Fibroblast of skin of right biceps (primary cell): ENCODE measurements at regions not wholly inside any gene's neighbourhood (a gene's known extent, or its start where the extent isn't known, plus 50 kb on each side); places are given as distances from the start of the nearest gene placed in this dataset.
"Not testable (repeated sequence)": the region's sequence is repeated elsewhere in the genome, so short reads cannot be mapped to it uniquely, and the experiment has no call there.

Experiments used
- DNase-seq: peaks from one replicate; pipeline ENCODE4 v3.0.0-alpha.2; 2013

DNA sequence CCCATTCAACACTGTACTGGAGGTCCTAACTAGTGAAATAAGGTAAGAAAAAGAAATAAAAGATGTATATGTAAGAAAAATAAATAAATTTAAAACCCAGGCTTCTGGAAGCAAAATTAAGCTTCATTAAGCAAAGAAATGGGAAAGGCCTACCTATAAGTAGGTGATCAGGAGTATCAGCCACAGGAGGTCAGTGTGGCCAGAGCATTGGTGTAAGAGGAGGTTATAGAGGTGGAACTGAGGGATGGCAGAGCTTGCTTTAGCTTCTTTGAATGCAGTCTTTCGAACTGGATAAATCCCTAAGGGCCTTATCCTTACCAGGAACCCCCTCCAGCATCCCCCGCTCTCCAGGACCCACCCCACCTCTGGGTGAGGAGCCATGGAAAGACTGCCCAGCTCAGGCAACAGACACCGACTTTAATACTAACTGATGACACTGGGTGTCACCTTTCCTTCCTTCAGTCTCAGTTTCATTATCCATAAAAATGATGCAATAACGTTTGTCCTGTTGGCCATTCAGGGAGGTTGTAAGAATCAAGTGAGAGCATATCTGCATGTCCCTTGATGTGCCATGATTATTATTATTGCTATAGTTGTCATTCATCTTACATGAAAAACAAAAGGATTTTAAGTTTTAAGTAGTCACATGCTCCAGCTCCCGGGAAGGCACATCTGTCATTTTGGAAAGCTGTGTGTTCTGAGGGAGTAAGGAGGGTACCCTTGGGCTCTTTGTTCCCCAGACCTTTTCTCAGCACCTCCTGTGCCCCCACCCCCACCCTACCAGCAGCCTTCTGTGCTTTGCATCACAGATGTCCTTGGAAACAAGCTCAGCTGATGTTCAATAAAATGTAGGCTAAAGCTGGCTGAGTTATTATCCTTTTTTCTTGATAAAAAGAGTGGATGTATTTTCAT is 50.8 kb upstream of the CTNNA1 start:
- DNase-seq: no peak

GRCh38 chr5:138701678-138702077 is 51.5 kb upstream of the CTNNA1 start:
- DNase-seq: no peak

DNA sequence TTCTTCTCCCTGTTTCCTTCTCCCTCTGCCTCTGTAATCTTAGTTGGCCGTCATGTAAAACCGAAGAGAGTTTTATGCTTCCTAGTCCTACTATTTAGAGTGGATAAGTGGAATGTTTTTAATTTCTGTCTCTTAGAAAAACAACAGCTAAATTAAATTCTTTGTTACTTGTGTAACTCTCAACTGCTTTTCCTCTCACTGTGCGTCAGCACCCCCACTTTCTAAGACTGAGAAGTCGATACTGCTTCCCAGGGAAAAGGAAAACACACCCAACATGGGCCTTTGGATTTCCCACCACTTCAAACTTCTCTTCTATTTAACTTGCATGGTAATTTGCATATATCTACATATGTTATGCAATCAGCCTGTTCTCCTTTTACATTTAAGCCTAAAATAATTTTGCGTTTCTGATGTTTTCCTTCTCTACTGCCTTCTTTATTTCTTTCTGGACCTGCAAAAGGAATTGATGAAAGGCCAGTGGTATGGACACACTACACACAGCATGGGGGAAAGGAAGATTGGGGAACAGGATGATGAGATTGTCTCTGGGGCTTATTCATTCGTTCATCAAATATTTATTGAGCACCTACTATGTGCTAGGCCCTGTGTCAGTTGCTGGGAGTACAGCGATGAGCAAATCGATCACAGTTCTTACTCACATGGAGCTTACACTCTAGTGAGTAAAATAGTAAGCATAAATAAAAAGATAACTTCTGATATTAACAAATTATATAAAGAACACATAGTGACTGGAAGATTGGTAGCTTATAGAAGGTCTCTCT is 52.5 kb upstream of the CTNNA1 start:
- peak; percentile 12 for DNase-seq

DNA sequence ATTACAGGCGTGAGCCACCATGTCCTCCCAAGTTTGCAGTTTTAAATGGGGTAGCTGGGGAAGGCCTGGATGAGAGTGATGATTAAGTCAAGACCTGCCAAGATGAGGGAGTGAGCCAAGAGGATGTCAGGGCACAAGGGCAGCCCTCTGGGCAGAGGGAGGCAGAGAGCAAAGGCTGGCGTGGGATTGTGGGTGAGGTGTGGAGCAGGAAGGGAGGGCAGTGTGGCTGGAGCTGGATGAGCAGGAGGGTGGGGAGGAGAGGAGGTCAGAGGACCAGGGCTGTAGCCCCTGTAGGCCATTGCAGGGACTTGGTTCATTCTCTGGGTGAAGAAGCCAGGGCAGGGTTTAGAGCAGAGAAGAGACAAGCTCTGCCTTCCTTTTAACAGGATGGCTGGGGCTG is 53.7 kb upstream of the CTNNA1 start:
- no peak for DNase-seq

- DNase-seq: no peak
Measured at GRCh38 chr5:138698713-138699112, 54.5 kb upstream of the CTNNA1 start.

GRCh38 chr5:138697720-138698360 is 55.4 kb upstream of the CTNNA1 start:
- DNase-seq: no peak

GRCh38 chr5:138696501-138696900 is 56.7 kb upstream of the CTNNA1 start:
- peak; percentile 20 for DNase-seq

- no peak for DNase-seq
Measured at GRCh38 chr5:138695781-138696180, 57.4 kb upstream of the CTNNA1 start.

DNA sequence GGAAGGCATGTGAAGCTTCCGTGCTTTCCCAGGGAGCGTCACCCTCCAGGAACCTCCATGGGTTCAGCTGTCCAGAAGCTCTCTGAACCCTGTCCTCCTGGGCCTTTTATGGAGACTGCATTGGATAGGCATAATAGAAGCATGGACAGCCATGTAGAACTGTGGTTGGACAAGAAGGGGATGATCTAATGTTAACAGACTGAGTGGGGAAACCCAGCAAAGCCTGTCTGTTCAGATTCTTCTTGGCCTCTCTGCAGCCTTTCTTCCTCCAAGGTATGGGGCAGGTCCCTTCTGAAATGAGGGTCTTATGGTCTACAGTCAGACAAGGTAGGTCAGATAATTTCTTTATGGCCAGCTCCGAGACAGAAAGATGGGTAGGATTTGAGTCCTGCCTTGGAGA is 59.1 kb upstream of the CTNNA1 start:
- no peak for DNase-seq

DNA sequence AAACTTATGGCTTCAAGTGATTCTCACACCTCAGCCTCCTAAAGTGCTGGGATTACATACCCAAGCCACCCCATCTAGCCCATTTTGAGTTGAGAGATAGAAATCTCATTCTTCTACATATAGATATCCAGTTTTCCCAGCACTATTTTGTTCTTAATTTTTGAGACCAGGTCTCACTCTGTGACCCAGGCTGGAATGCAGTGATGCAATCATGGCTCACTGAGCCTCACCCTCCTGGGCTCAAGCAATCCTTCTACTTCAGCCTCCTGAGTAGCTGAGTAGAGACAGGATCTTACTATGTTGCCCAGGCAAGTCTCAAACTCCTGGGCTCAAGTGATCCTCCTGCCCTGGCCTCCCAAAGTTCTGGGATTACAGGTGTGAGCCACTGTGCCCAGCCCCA is 60.9 kb upstream of the CTNNA1 start:
- DNase-seq: no peak

- no peak for DNase-seq
Measured at GRCh38 chr5:138686668-138687067, 66.6 kb upstream of the CTNNA1 start.

DNA sequence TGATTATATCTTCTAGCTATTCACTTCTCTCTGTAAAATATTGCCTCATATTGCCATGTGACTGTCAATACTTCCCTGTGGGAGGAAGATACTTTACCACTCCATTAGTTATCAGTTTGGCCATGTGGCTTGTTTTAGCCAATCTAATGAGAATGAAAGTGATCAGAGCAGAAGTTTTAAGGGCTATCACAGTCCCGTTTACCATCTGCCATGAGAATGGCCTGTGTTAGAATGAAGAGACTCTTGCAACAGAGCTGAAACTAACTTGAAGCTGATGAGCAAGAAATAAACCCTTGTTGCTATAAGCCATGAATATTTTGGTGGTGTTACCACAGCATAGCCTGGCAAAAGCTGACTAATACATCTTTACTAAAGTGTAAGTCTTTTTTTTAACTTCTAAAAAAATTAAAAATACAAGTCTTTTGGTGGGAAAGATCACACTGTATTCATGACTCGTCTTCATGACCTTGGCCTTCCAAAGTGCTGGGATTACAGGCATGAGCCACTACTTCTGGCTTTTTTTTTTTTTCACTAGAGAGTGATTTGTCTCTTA is 68.0 kb upstream of the CTNNA1 start:
- peak; percentile 38 for DNase-seq

GRCh38 chr5:138682462-138682861 is 70.8 kb upstream of the CTNNA1 start:
- not testable (repeated sequence) for DNase-seq

- not testable (repeated sequence) for DNase-seq
Measured at GRCh38 chr5:138678826-138679225, 74.4 kb upstream of the CTNNA1 start.

- DNase-seq: no peak
Measured at GRCh38 chr5:138677782-138678181, 75.4 kb upstream of the CTNNA1 start.

- no peak for DNase-seq
Measured at GRCh38 chr5:138676556-138677193, 76.5 kb upstream of the CTNNA1 start.

DNA sequence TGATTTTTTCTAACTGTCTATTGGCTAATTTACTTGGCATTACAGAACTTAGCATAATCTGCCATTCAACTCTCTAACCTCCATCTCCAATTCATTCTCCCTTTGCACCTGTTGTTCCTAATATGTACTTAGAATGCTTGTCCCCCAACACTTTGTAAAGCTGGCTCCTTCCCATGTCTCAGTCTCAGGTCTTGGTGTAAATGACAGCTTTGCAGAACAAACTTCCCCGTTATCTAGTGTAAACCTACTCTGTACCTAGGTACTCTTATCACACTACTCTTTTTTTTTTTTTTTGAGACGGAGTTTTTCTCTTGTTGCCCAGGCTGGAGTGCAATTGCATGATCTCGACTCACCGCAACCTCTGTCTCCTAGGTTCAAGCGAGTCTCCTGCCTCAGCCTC is 77.2 kb upstream of the CTNNA1 start:
- DNase-seq: no peak

GRCh38 chr5:138668451-138669380 is 84.5 kb upstream of the CTNNA1 start:
- peak; percentile 60 for DNase-seq

DNA sequence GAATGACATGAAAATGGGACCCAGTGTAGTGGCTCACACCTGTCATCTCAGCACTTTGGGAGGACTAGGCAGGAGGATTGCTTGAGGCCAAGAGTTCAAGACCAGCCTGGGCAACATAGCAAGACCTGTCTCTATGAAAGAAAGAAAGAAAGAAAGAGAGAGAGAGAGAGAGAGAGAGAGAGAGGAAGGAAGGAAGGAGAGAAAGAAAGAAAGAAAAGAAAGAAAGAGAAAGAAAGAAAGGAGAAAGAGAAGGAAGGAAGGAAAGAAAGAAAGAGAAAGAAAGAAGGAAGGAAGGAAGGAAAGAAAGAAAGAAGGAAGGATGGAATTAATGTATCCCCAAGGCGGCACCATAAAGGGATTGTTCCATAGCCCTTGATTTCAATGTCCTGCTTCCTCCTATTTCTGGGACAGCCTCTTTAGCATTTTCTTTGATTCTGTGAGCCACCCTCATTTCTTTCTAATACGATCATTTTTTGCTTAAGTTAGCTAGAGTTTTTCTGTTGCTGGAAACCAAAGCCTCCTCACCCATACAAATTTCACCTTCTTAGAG is 85.4 kb upstream of the CTNNA1 start:
- DNase-seq: not testable (repeated sequence)

DNA sequence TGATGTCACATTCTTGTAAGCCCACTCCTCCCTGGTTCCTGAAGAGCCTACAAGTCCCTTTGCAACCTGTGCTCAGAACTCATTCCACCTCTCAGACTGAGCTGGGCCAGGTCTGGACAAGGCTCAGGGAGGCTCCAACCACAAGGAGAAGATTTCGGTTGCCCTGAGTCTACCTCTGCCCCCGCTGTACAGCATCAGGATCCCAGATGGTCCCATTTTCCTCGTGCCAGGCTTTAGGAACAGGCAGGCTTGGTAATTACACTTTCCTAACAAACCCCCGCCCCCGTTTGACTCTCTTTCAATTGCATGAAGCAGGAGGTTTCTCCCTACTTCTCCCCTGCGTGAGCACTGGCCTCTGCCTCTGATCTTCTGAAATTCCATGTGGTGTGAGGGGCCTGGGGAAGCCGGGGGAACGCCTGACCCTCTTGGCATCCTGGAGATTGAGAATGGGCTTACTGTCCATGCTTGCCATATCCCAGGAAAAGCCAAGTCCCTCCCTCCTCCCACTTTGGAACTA is 86.9 kb upstream of the CTNNA1 start:
- DNase-seq: no peak

GRCh38 chr5:138665261-138665660 is 88.0 kb upstream of the CTNNA1 start:
- DNase-seq: no peak
